ENCODE measurements at regions not wholly inside any gene's neighbourhood (a gene's known extent, or its start where the extent isn't known, plus 50 kb on each side); places are given as distances from the start of the nearest gene placed in this dataset.

DNA sequence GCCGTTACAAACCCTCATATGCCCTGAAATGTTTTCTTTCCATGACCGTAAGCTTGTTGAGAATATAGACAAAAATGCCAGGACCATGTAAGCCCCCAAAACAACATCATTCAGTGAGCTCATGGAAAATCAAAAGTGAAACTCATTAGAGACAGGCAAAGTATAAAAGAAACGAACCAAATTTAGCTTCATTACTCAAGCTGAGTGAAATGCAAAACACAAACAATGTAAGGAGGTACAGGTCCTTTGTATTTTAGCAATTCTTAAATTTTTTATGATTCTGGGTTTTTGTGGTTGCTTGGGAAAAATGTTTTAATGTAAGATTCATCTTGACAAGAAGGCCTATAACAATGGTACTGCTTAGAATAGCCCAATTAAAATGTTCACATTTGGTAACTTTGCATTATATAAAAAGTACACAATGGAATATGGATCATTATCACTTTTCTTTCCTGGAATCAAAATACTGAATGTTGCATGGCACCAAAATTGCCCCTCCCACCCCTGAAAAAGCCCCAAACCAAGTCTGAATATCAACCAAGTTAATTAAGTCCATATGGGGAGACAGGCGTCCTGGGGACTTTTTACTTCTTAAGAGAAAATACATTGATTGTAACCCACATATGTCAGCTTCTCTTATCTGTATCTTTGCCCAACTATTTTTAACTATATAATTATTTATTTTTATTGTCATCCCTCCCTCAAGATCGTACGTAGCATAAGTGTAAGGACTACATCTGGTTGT is 247.7 kb upstream of the CDIN1 start:
- Mint-ChIP-seq H3K9me3 (ENCODE audit: low read depth, unreplicated experiment) (no peaks in the 10 kb centered on the region), H3K27ac (ENCODE audit: unreplicated experiment) (no peak overlapping the region), H3K4me3 (ENCODE audit: low read depth, unreplicated experiment) (no peak overlapping the region), H3K36me3 (ENCODE audit: insufficient read depth, unreplicated experiment) (no peaks in the 10 kb centered on the region), H3K4me1 (ENCODE audit: low read depth, unreplicated experiment) (no peaks in the 10 kb centered on the region), H3K27me3 (ENCODE audit: unreplicated experiment) (no peaks in the 10 kb centered on the region)
- CTCF ChIA-PET: no interaction called here
- BruUV-seq (replicated peaks): no TSS peak
- intact Hi-C loops (cut with micrococcal nuclease; ENCODE audit: unreplicated experiment): no loop called here
- TF ChIP-seq, protein P1, sequence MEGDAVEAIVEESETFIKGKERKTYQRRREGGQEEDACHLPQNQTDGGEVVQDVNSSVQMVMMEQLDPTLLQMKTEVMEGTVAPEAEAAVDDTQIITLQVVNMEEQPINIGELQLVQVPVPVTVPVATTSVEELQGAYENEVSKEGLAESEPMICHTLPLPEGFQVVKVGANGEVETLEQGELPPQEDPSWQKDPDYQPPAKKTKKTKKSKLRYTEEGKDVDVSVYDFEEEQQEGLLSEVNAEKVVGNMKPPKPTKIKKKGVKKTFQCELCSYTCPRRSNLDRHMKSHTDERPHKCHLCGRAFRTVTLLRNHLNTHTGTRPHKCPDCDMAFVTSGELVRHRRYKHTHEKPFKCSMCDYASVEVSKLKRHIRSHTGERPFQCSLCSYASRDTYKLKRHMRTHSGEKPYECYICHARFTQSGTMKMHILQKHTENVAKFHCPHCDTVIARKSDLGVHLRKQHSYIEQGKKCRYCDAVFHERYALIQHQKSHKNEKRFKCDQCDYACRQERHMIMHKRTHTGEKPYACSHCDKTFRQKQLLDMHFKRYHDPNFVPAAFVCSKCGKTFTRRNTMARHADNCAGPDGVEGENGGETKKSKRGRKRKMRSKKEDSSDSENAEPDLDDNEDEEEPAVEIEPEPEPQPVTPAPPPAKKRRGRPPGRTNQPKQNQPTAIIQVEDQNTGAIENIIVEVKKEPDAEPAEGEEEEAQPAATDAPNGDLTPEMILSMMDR (IDR thresholded peaks at IDR 0.05; ENCODE audit: unreplicated experiment): no peak
- DNase-seq: no peak

GRCh38 chr15:36332301-36332700 is 247.1 kb upstream of the CDIN1 start:
- H3K36me3 Mint-ChIP-seq (ENCODE audit: insufficient read depth, unreplicated experiment): no peaks in the 10 kb centered on the region
- BruUV-seq (replicated peaks): no TSS peak
- H3K27me3 Mint-ChIP-seq (ENCODE audit: unreplicated experiment): no peaks in the 10 kb centered on the region
- CTCF ChIA-PET: no interaction called here
- H3K4me3 Mint-ChIP-seq (ENCODE audit: low read depth, unreplicated experiment): no peak overlapping the region
- H3K27ac Mint-ChIP-seq (ENCODE audit: unreplicated experiment): no peak overlapping the region
- no peaks in the 10 kb centered on the region for H3K4me1 Mint-ChIP-seq (ENCODE audit: low read depth, unreplicated experiment)
- TF ChIP-seq, protein P1 (IDR thresholded peaks at IDR 0.05; ENCODE audit: unreplicated experiment): no peak
- H3K9me3 Mint-ChIP-seq (ENCODE audit: low read depth, unreplicated experiment): no peaks in the 10 kb centered on the region
- intact Hi-C loops (cut with micrococcal nuclease; ENCODE audit: unreplicated experiment): no loop called here
- no peak for DNase-seq

- TF ChIP-seq, protein P1 (IDR thresholded peaks at IDR 0.05; ENCODE audit: unreplicated experiment): no peak
- no peaks in the 10 kb centered on the region for H3K27me3 Mint-ChIP-seq (ENCODE audit: unreplicated experiment)
- no peaks in the 10 kb centered on the region for H3K36me3 Mint-ChIP-seq (ENCODE audit: insufficient read depth, unreplicated experiment)
- BruUV-seq (replicated peaks): no TSS peak
- CTCF ChIA-PET: no interaction called here
- no peaks in the 10 kb centered on the region for H3K9me3 Mint-ChIP-seq (ENCODE audit: low read depth, unreplicated experiment)
- no peak overlapping the region for H3K27ac Mint-ChIP-seq (ENCODE audit: unreplicated experiment)
- no peaks in the 10 kb centered on the region for H3K4me1 Mint-ChIP-seq (ENCODE audit: low read depth, unreplicated experiment)
- no peak overlapping the region for H3K4me3 Mint-ChIP-seq (ENCODE audit: low read depth, unreplicated experiment)
- DNase-seq: no peak
- intact Hi-C loops (cut with micrococcal nuclease; ENCODE audit: unreplicated experiment): no loop called here
Observed at GRCh38 chr15:36332896-36333295, 246.5 kb upstream of the CDIN1 start.

DNA sequence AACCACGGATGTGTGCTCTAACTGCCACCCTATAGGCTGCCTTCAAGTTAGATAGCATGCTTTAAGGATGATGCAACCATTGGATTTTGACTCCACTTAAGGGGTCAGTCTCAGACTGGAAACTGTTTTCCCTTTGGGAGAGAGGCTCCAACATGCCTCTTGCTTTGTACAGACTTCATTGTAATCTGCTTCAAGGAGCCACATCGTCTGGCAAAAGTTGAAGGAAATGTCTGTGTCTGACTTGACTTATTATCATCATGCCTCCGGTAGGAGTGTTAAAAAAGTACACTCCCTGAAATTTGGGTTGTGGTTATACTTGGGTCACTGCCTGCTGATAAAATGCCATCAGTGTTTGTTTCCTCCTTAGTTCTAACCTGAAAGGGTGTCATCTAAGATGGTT is 245.4 kb upstream of the CDIN1 start:
- Mint-ChIP-seq H3K9me3 (ENCODE audit: low read depth, unreplicated experiment) (no peaks in the 10 kb centered on the region), H3K36me3 (ENCODE audit: insufficient read depth, unreplicated experiment) (no peaks in the 10 kb centered on the region), H3K27me3 (ENCODE audit: unreplicated experiment) (no peaks in the 10 kb centered on the region), H3K27ac (ENCODE audit: unreplicated experiment) (no peak overlapping the region), H3K4me3 (ENCODE audit: low read depth, unreplicated experiment) (no peak overlapping the region), H3K4me1 (ENCODE audit: low read depth, unreplicated experiment) (no peaks in the 10 kb centered on the region)
- TF ChIP-seq, protein P1 (IDR thresholded peaks at IDR 0.05; ENCODE audit: unreplicated experiment): no peak
- CTCF ChIA-PET: no interaction called here
- intact Hi-C loops (cut with micrococcal nuclease; ENCODE audit: unreplicated experiment): no loop called here
- no TSS peak for BruUV-seq (replicated peaks)
- DNase-seq: no peak

Measured in Calu3 (cell line).